Natural killer cell (primary cell): ENCODE measurements at regions not wholly inside any gene's neighbourhood (a gene's known extent, or its start where the extent isn't known, plus 50 kb on each side); places are given as distances from the start of the nearest gene placed in this dataset.

ENCODE experiments used
- ATAC-seq, 3 donors: fragments of 150-1000 bp in 2 of 3; fragments of 200-7000 bp in 1 of 3; cut with Tn5 transposase; 1 replicate in 1 of 3; 2 replicates in 2 of 3; pipeline ENCODE4 v1.10.0; 2021; ENCODE audit warnings: mild to moderate bottlenecking in 2 of 3, moderate library complexity in 2 of 3
- DNase-seq, 2 donors: peaks; one replicate each; pipeline versions ENCODE4 v3.0.0 to v3.0.0-alpha.2; 2013 to 2021; ENCODE audit warnings: mixed read lengths in 1 of 2
- H3K27ac ChIP-seq: one replicate; pipeline ENCODE4 v1.5.1; 2013; ENCODE audit warnings: mild to moderate bottlenecking, low read length
- H3K27me3 ChIP-seq: one replicate; pipeline ENCODE4 v1.6.1; 2013; ENCODE audit warnings: low read length; ENCODE audit not compliant: control insufficient read depth, insufficient read depth
- H3K36me3 ChIP-seq: one replicate; pipeline ENCODE4 v1.6.1; 2013; ENCODE audit warnings: low read length; ENCODE audit not compliant: control insufficient read depth, insufficient read depth
- H3K4me1 ChIP-seq: one replicate; pipeline ENCODE4 v1.6.1; 2013; ENCODE audit warnings: low read length; ENCODE audit not compliant: control insufficient read depth, insufficient read depth
- H3K4me3 ChIP-seq: one replicate; pipeline ENCODE4 v1.5.1; 2013; ENCODE audit warnings: low read length
- H3K9me3 ChIP-seq: one replicate; pipeline ENCODE4 v1.6.1; 2013; ENCODE audit warnings: low read length; ENCODE audit not compliant: control insufficient read depth, insufficient read depth
- H3K27ac Mint-ChIP-seq, 2 donors: one replicate each; pipeline ENCODE4 v1.8.0; 2022; ENCODE audit warnings: mild to moderate bottlenecking in 2 of 2, mixed read lengths in 2 of 2, moderate library complexity in 1 of 2
- H3K27me3 Mint-ChIP-seq, 2 donors: one replicate each; pipeline ENCODE4 v1.8.0; 2022; ENCODE audit warnings: low read depth in 2 of 2, mixed read lengths in 2 of 2
- H3K36me3 Mint-ChIP-seq: one replicate; pipeline ENCODE4 v1.8.0; 2022; ENCODE audit warnings: mixed read lengths
- H3K4me1 Mint-ChIP-seq, 2 donors: one replicate each; pipeline ENCODE4 v1.8.0; 2022; ENCODE audit warnings: mixed read lengths in 2 of 2
- H3K4me3 Mint-ChIP-seq: one replicate; pipeline ENCODE4 v1.8.0; 2022; ENCODE audit warnings: mild to moderate bottlenecking, moderate library complexity, mixed read lengths
- H3K9me3 Mint-ChIP-seq, 2 donors: one replicate each; pipeline ENCODE4 v1.8.0; 2022; ENCODE audit warnings: mixed read lengths in 2 of 2
- CTCF ChIP-seq: fragments of 200-600 bp; IDR thresholded peaks from one replicate; pipeline ENCODE4 v1.8.0; 2022; ENCODE audit warnings: antibody characterized with exemption
- WGBS: methylation state at CpG from one replicate; pipeline ENCODE4 v1.1.7; 2013; ENCODE audit warnings: missing lambda C conversion rate; ENCODE audit not compliant: insufficient coverage; 5-methylcytosine and 5-hydroxymethylcytosine counted together
- intact Hi-C: fragments of 100-400 bp; cut with micrococcal nuclease; formaldehyde crosslinking; loops from one replicate; pipeline ENCODE4 v1.14.2; 2022

DNA sequence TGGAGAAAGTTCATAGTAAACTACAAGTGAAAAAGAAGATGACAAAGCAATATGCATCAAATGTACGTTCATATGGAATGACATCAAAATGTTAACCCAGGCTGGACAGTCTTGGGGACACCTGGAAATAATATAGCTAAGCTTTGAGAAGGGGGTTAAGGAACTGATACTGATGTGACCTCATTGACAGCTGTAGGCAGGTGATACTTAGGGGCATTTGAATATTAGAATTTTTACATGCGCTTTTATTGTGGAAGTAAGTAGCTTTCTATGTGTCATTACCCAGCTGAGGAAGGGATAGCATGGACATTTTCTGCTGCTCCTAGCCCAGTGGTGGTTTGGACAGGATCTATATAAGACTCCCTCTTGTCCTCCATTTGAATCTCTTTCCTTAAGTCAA is 299.7 kb downstream of the CWC27 start:
- H3K4me1 Mint-ChIP-seq: no peaks in the 10 kb centered on the region
- H3K27me3 Mint-ChIP-seq: peaks cover 8 to 16% of the 10 kb centered on the region in 2 donors
- H3K4me1 ChIP-seq: no peaks in the 10 kb centered on the region
- no peak overlapping the region for H3K4me3 Mint-ChIP-seq
- ATAC-seq (no peak), DNase-seq (no peak)
- peaks cover 2% of the 10 kb centered on the region for H3K27me3 ChIP-seq
- intact Hi-C loops: no loop called here
- H3K9me3 Mint-ChIP-seq: no peaks in the 10 kb centered on the region
- no peaks in the 10 kb centered on the region for H3K36me3 ChIP-seq
- no peak overlapping the region for H3K27ac Mint-ChIP-seq
- no peaks in the 10 kb centered on the region for H3K36me3 Mint-ChIP-seq
- WGBS: 81% methylated on average over 2 of the region's 2 CpGs
- no peak overlapping the region for H3K4me3 ChIP-seq
- no peak for TF ChIP-seq CTCF
- no peak overlapping the region for H3K27ac ChIP-seq
- no peaks in the 10 kb centered on the region for H3K9me3 ChIP-seq

- ATAC-seq (no peak), DNase-seq (no peak)
- Histone ChIP-seq H3K36me3 (no peaks in the 10 kb centered on the region), H3K9me3 (no peaks in the 10 kb centered on the region), H3K4me1 (no peaks in the 10 kb centered on the region), H3K27ac (no peak overlapping the region), H3K4me3 (no peak overlapping the region), H3K27me3 (peaks cover 2% of the 10 kb centered on the region)
- WGBS: 62% methylated on average over 1 of the region's 1 CpG
- no peak for TF ChIP-seq CTCF
- H3K9me3 Mint-ChIP-seq: no peaks in the 10 kb centered on the region
- H3K36me3 Mint-ChIP-seq: no peaks in the 10 kb centered on the region
- intact Hi-C loops: no loop called here
- H3K27me3 Mint-ChIP-seq: peaks cover 8 to 17% of the 10 kb centered on the region in 2 donors
- no peak overlapping the region for H3K27ac Mint-ChIP-seq
- no peaks in the 10 kb centered on the region for H3K4me1 Mint-ChIP-seq
- no peak overlapping the region for H3K4me3 Mint-ChIP-seq
Observed at GRCh38 chr5:65070026-65070425, 301.3 kb downstream of the CWC27 start.

- 74% methylated on average over 4 of the region's 8 CpGs for WGBS
Observed at GRCh38 chr5:65072850-65073249, 304.1 kb downstream of the CWC27 start.

More at GRCh38 chr5:65072850-65073249, 304.1 kb downstream of the CWC27 start:
- DNase-seq: no peak
- H3K36me3 Mint-ChIP-seq: no peaks in the 10 kb centered on the region
- no peaks in the 10 kb centered on the region for H3K4me1 Mint-ChIP-seq
- Histone ChIP-seq H3K4me1 (no peaks in the 10 kb centered on the region), H3K27me3 (no peaks in the 10 kb centered on the region), H3K9me3 (no peaks in the 10 kb centered on the region), H3K36me3 (no peaks in the 10 kb centered on the region), H3K4me3 (no peak overlapping the region), H3K27ac (no peak overlapping the region)
- intact Hi-C loops: no loop called here
- no peak for TF ChIP-seq CTCF
- peaks cover 8 to 10% of the 10 kb centered on the region in 2 donors for H3K27me3 Mint-ChIP-seq
- H3K4me3 Mint-ChIP-seq: no peak overlapping the region
- H3K27ac Mint-ChIP-seq: no peak overlapping the region
- H3K9me3 Mint-ChIP-seq: no peaks in the 10 kb centered on the region
- no peak for ATAC-seq
